ENCODE measurements at regions not wholly inside any gene's neighbourhood (a gene's known extent, or its start where the extent isn't known, plus 50 kb on each side); places are given as distances from the start of the nearest gene placed in this dataset.

GRCh38 chr20:57092112-57092899 is 174.1 kb downstream of the BMP7 start:
- Histone ChIP-seq H3K27ac (ENCODE audit: insufficient read depth in 1 of 2, low read depth in 1 of 2, low read length in 2 of 2, poor library complexity in 1 of 2, severe bottlenecking in 2 of 2) (no peak overlapping the region), H3K4me3 (ENCODE audit: control insufficient read depth in 1 of 7, extremely low read depth in 1 of 7, insufficient read depth in 4 of 7, low read depth in 2 of 7, low read length in 6 of 7) (no peak overlapping the region), H3K9me3 (ENCODE audit: control extremely low read depth in 1 of 5, control insufficient read depth in 4 of 5, insufficient read depth in 2 of 5, low read depth in 1 of 5, low read length in 4 of 5) (no peaks in the 10 kb centered on the region), H3K4me1 (ENCODE audit: control extremely low read depth in 1 of 4, control insufficient read depth in 4 of 4, insufficient read depth in 4 of 4, low read length in 3 of 4) (peaks cover 0 to 3% (median 0%) of the 10 kb centered on the region in 4 experiments), H3K27me3 (replicated peaks in 2 of 5; ENCODE audit: control insufficient read depth in 4 of 5, insufficient read depth in 5 of 5, low read length in 4 of 5) (peaks cover 0 to 25% (median 7%) of the 10 kb centered on the region in 5 experiments), H3K36me3 (ENCODE audit: control insufficient read depth in 4 of 4, insufficient read depth in 4 of 4, low read length in 3 of 4) (no peaks in the 10 kb centered on the region)
- DNase-seq = peak; percentile 61 to 76 (median 75)
- ChIA-PET CTCF (interaction anchor here (1.1 to 4.7 kb wide), 3 partner anchors 10 to 504 kb away, joined by 3 to 72 read pairs (median 7); no protein-coding TSS in a partner anchor), POLR2A (no interaction called here)
- WGBS (ENCODE audit: insufficient coverage) = 24% methylated on average over 32 of the region's 34 CpGs

- Histone ChIP-seq H3K4me1 (ENCODE audit: control extremely low read depth in 1 of 4, control insufficient read depth in 4 of 4, insufficient read depth in 4 of 4, low read length in 3 of 4) (peaks cover 0 to 3% (median 0%) of the 10 kb centered on the region in 4 experiments), H3K27ac (ENCODE audit: insufficient read depth in 1 of 2, low read depth in 1 of 2, low read length in 2 of 2, poor library complexity in 1 of 2, severe bottlenecking in 2 of 2) (no peak overlapping the region), H3K36me3 (ENCODE audit: control insufficient read depth in 4 of 4, insufficient read depth in 4 of 4, low read length in 3 of 4) (no peaks in the 10 kb centered on the region), H3K9me3 (ENCODE audit: control extremely low read depth in 1 of 5, control insufficient read depth in 4 of 5, insufficient read depth in 2 of 5, low read depth in 1 of 5, low read length in 4 of 5) (no peaks in the 10 kb centered on the region), H3K4me3 (ENCODE audit: control insufficient read depth in 1 of 7, extremely low read depth in 1 of 7, insufficient read depth in 4 of 7, low read depth in 2 of 7, low read length in 6 of 7) (no peak overlapping the region), H3K27me3 (replicated peaks in 2 of 5; ENCODE audit: control insufficient read depth in 4 of 5, insufficient read depth in 5 of 5, low read length in 4 of 5) (peaks cover 0 to 19% (median 3%) of the 10 kb centered on the region in 5 experiments)
- 87% methylated on average over 17 of the region's 23 CpGs for WGBS (ENCODE audit: insufficient coverage)
- ChIA-PET POLR2A (no interaction called here), CTCF (interaction anchor here (1.1 to 4.7 kb wide), 2 partner anchors 254 to 503 kb away, joined by 3 to 72 read pairs; no protein-coding TSS in a partner anchor)
- DNase-seq = no peak
Observed at GRCh38 chr20:57092900-57093530, 173.4 kb downstream of the BMP7 start.

- no peak overlapping the region for H3K27ac ChIP-seq (ENCODE audit: insufficient read depth in 1 of 2, low read depth in 1 of 2, low read length in 2 of 2, poor library complexity in 1 of 2, severe bottlenecking in 2 of 2)
- ChIA-PET POLR2A (no interaction called here), CTCF (interaction anchor here (4.7 kb wide), 1 partner anchor 253 kb away, joined by 72 read pairs; no protein-coding TSS in a partner anchor)
- peaks cover 0 to 19% (median 3%) of the 10 kb centered on the region in 5 experiments for H3K27me3 ChIP-seq (replicated peaks in 2 of 5; ENCODE audit: control insufficient read depth in 4 of 5, insufficient read depth in 5 of 5, low read length in 4 of 5)
- WGBS (ENCODE audit: insufficient coverage) = 93% methylated on average over 7 of the region's 10 CpGs
- H3K36me3 ChIP-seq (ENCODE audit: control insufficient read depth in 4 of 4, insufficient read depth in 4 of 4, low read length in 3 of 4) = no peaks in the 10 kb centered on the region
- DNase-seq = no peak
- H3K4me1 ChIP-seq (ENCODE audit: control extremely low read depth in 1 of 4, control insufficient read depth in 4 of 4, insufficient read depth in 4 of 4, low read length in 3 of 4) = peaks cover 0 to 3% (median 0%) of the 10 kb centered on the region in 4 experiments
- no peak overlapping the region for H3K4me3 ChIP-seq (ENCODE audit: control insufficient read depth in 1 of 7, extremely low read depth in 1 of 7, insufficient read depth in 4 of 7, low read depth in 2 of 7, low read length in 6 of 7)
- H3K9me3 ChIP-seq (ENCODE audit: control extremely low read depth in 1 of 5, control insufficient read depth in 4 of 5, insufficient read depth in 2 of 5, low read depth in 1 of 5, low read length in 4 of 5) = no peaks in the 10 kb centered on the region
Observed at GRCh38 chr20:57093766-57094165, 172.7 kb downstream of the BMP7 start.

GRCh38 chr20:57094252-57094891 is 172.1 kb downstream of the BMP7 start:
- WGBS (ENCODE audit: insufficient coverage) = 93% methylated on average over 14 of the region's 16 CpGs
- CTCF ChIA-PET = interaction anchor here (0.9 to 1.3 kb wide), 2 partner anchors 238 to 256 kb away, joined by 3 to 5 read pairs; no protein-coding TSS in a partner anchor
- DNase-seq = no peak
- no peaks in the 10 kb centered on the region for H3K9me3 ChIP-seq (ENCODE audit: control extremely low read depth in 1 of 5, control insufficient read depth in 4 of 5, insufficient read depth in 2 of 5, low read depth in 1 of 5, low read length in 4 of 5)
- H3K4me3 ChIP-seq (ENCODE audit: control insufficient read depth in 1 of 7, extremely low read depth in 1 of 7, insufficient read depth in 4 of 7, low read depth in 2 of 7, low read length in 6 of 7) = no peak overlapping the region
- no peaks in the 10 kb centered on the region for H3K36me3 ChIP-seq (ENCODE audit: control insufficient read depth in 4 of 4, insufficient read depth in 4 of 4, low read length in 3 of 4)
- H3K27me3 ChIP-seq (replicated peaks in 2 of 5; ENCODE audit: control insufficient read depth in 4 of 5, insufficient read depth in 5 of 5, low read length in 4 of 5) = peaks cover 0 to 16% (median 3%) of the 10 kb centered on the region in 5 experiments
- POLR2A ChIA-PET = no interaction called here
- H3K27ac ChIP-seq (ENCODE audit: insufficient read depth in 1 of 2, low read depth in 1 of 2, low read length in 2 of 2, poor library complexity in 1 of 2, severe bottlenecking in 2 of 2) = no peak overlapping the region
- peaks cover 0 to 3% (median 0%) of the 10 kb centered on the region in 4 experiments for H3K4me1 ChIP-seq (ENCODE audit: control extremely low read depth in 1 of 4, control insufficient read depth in 4 of 4, insufficient read depth in 4 of 4, low read length in 3 of 4)

- H3K9me3 ChIP-seq (ENCODE audit: control extremely low read depth in 1 of 5, control insufficient read depth in 4 of 5, insufficient read depth in 2 of 5, low read depth in 1 of 5, low read length in 4 of 5) = no peaks in the 10 kb centered on the region
- peaks cover 0 to 21% (median 3%) of the 10 kb centered on the region in 5 experiments for H3K27me3 ChIP-seq (replicated peaks in 2 of 5; ENCODE audit: control insufficient read depth in 4 of 5, insufficient read depth in 5 of 5, low read length in 4 of 5)
- POLR2A ChIA-PET = no interaction called here
- CTCF ChIA-PET = interaction anchor here (0.9 to 1.3 kb wide), 3 partner anchors 8 to 255 kb away, joined by 3 to 5 read pairs (median 3); no protein-coding TSS in a partner anchor
- H3K4me3 ChIP-seq (ENCODE audit: control insufficient read depth in 1 of 7, extremely low read depth in 1 of 7, insufficient read depth in 4 of 7, low read depth in 2 of 7, low read length in 6 of 7) = no peak overlapping the region
- no peaks in the 10 kb centered on the region for H3K36me3 ChIP-seq (ENCODE audit: control insufficient read depth in 4 of 4, insufficient read depth in 4 of 4, low read length in 3 of 4)
- 85% methylated on average over 12 of the region's 12 CpGs for WGBS (ENCODE audit: insufficient coverage)
- H3K27ac ChIP-seq (ENCODE audit: insufficient read depth in 1 of 2, low read depth in 1 of 2, low read length in 2 of 2, poor library complexity in 1 of 2, severe bottlenecking in 2 of 2) = no peak overlapping the region
- peaks cover 0 to 3% (median 0%) of the 10 kb centered on the region in 4 experiments for H3K4me1 ChIP-seq (ENCODE audit: control extremely low read depth in 1 of 4, control insufficient read depth in 4 of 4, insufficient read depth in 4 of 4, low read length in 3 of 4)
- no peak for DNase-seq
Observed at GRCh38 chr20:57094991-57095390, 171.4 kb downstream of the BMP7 start.

GRCh38 chr20:57095426-57095825 is 171.0 kb downstream of the BMP7 start:
- H3K36me3 ChIP-seq (ENCODE audit: control insufficient read depth in 4 of 4, insufficient read depth in 4 of 4, low read length in 3 of 4) = no peaks in the 10 kb centered on the region
- no peak overlapping the region for H3K27ac ChIP-seq (ENCODE audit: insufficient read depth in 1 of 2, low read depth in 1 of 2, low read length in 2 of 2, poor library complexity in 1 of 2, severe bottlenecking in 2 of 2)
- peaks cover 0 to 2% (median 0%) of the 10 kb centered on the region in 5 experiments for H3K9me3 ChIP-seq (ENCODE audit: control extremely low read depth in 1 of 5, control insufficient read depth in 4 of 5, insufficient read depth in 2 of 5, low read depth in 1 of 5, low read length in 4 of 5)
- H3K4me3 ChIP-seq (ENCODE audit: control insufficient read depth in 1 of 7, extremely low read depth in 1 of 7, insufficient read depth in 4 of 7, low read depth in 2 of 7, low read length in 6 of 7) = no peak overlapping the region
- ChIA-PET POLR2A (no interaction called here), CTCF (interaction anchor here (0.9 to 1.3 kb wide), 3 partner anchors 8 to 255 kb away, joined by 3 to 5 read pairs (median 3); no protein-coding TSS in a partner anchor)
- 94% methylated on average over 2 of the region's 3 CpGs for WGBS (ENCODE audit: insufficient coverage)
- H3K27me3 ChIP-seq (replicated peaks in 2 of 5; ENCODE audit: control insufficient read depth in 4 of 5, insufficient read depth in 5 of 5, low read length in 4 of 5) = peaks cover 0 to 26% (median 3%) of the 10 kb centered on the region in 5 experiments
- DNase-seq = no peak
- peaks cover 0 to 3% (median 0%) of the 10 kb centered on the region in 4 experiments for H3K4me1 ChIP-seq (ENCODE audit: control extremely low read depth in 1 of 4, control insufficient read depth in 4 of 4, insufficient read depth in 4 of 4, low read length in 3 of 4)

Measured in common myeloid progenitor, CD34-positive (primary cell).